NT2/D1 (cell line): ENCODE measurements at regions not wholly inside any gene's neighbourhood (a gene's known extent, or its start where the extent isn't known, plus 50 kb on each side); places are given as distances from the start of the nearest gene placed in this dataset.

ENCODE experiments used
- SUZ12 ChIP-seq: IDR thresholded peaks from 2 replicates; pipeline ENCODE4 v1.6.1; 2011; ENCODE audit not compliant: insufficient read length, insufficient read depth; ENCODE audit errors: extremely low read depth
- YY1 ChIP-seq: IDR thresholded peaks from 2 replicates; pipeline ENCODE4 v1.6.1; 2011; ENCODE audit not compliant: insufficient read length, insufficient read depth

- no peak for TF ChIP-seq YY1
- TF ChIP-seq SUZ12 = no peak
Observed at GRCh38 chr2:142483653-142484052, 352.8 kb upstream of the LRP1B start.
